Karpas-422 (cell line): ENCODE measurements at regions not wholly inside any gene's neighbourhood (a gene's known extent, or its start where the extent isn't known, plus 50 kb on each side); places are given as distances from the start of the nearest gene placed in this dataset.
A peak's percentile ranks its signal among the peaks of the same experiment; 100 is the strongest.

ENCODE experiments used
- DNase-seq: peaks from one replicate; pipeline ENCODE4 v3.0.0-alpha.2; 2015
- H2AFZ ChIP-seq: fragments of 200-600 bp; sonication (generic); 2 replicates; pipeline ENCODE4 v1.6.1; 2014; ENCODE audit warnings: antibody characterized with exemption, low read length, mixed read lengths
- H3K27ac ChIP-seq: fragments of 200-600 bp; sonication (generic); 2 replicates; pipeline ENCODE4 v1.5.1; 2014; ENCODE audit warnings: mild to moderate bottlenecking, low read length, moderate library complexity
- H3K27me3 ChIP-seq: fragments of 200-600 bp; sonication (generic); 2 replicates; pipeline ENCODE4 v1.6.1; 2014; ENCODE audit warnings: low read length, mixed read lengths
- H3K36me3 ChIP-seq: fragments of 200-600 bp; sonication (generic); 2 replicates; pipeline ENCODE4 v1.6.1; 2014; ENCODE audit warnings: low read length, mixed read lengths; ENCODE audit not compliant: insufficient read depth
- H3K4me1 ChIP-seq: fragments of 200-600 bp; sonication (generic); 2 replicates; pipeline ENCODE4 v1.6.1; 2014; ENCODE audit warnings: mild to moderate bottlenecking, low read length, mixed read lengths
- H3K4me2 ChIP-seq: fragments of 200-600 bp; sonication (generic); 2 replicates; pipeline ENCODE4 v1.6.1; 2014; ENCODE audit warnings: low read length, low read depth, mild to moderate bottlenecking; ENCODE audit not compliant: poor library complexity, severe bottlenecking
- H3K4me3 ChIP-seq: fragments of 200-600 bp; sonication (generic); 2 replicates; pipeline ENCODE4 v1.5.1; 2014; ENCODE audit warnings: mild to moderate bottlenecking, antibody characterized with exemption, low read length, mixed read lengths
- H3K79me2 ChIP-seq: fragments of 200-600 bp; sonication (generic); 2 replicates; pipeline ENCODE4 v1.6.1; 2014; ENCODE audit warnings: mild to moderate bottlenecking, low read length, mixed read lengths
- H3K9ac ChIP-seq: fragments of 200-600 bp; sonication (generic); 2 replicates; pipeline ENCODE4 v1.6.0; 2014; ENCODE audit warnings: low read length
- H3K9me2 ChIP-seq: fragments of 200-600 bp; sonication (generic), shearing (Covaris generic); replicated peaks from 2 replicates; pipeline ENCODE4 v1.6.0; 2014; ENCODE audit warnings: mild to moderate bottlenecking, low read length, moderate library complexity; ENCODE audit not compliant: insufficient read depth
- H3K9me3 ChIP-seq: fragments of 300-700, 200-600 bp; sonication (generic); 2 replicates; pipeline ENCODE4 v1.6.1; 2014; ENCODE audit warnings: low read length, mixed read lengths
- H4K20me1 ChIP-seq: fragments of 200-600 bp; sonication (generic); 2 replicates; pipeline ENCODE4 v1.6.1; 2014; ENCODE audit warnings: mild to moderate bottlenecking, antibody characterized with exemption, low read length, low read depth; ENCODE audit not compliant: insufficient read depth

GRCh38 chr13:50152224-50152623 lies 137.0 kb downstream of the KCNRG start:
- H2AFZ ChIP-seq: peak overlapping the region; percentile 60
- H3K9me2 ChIP-seq: no peaks in the 10 kb centered on the region

GRCh38 chr13:50152655-50153309 lies 137.5 kb downstream of the KCNRG start:
- H3K79me2 ChIP-seq: no peaks in the 10 kb centered on the region
- no peaks in the 10 kb centered on the region for H3K9me3 ChIP-seq
- H3K4me1 ChIP-seq: peaks cover 28% of the 10 kb centered on the region
- peak overlapping the region; percentile 33 for H3K27ac ChIP-seq
- H3K4me3 ChIP-seq: peak overlapping the region; percentile 36
- H3K27me3 ChIP-seq: no peaks in the 10 kb centered on the region
- peak overlapping the region; percentile 43 for H3K9ac ChIP-seq
- no peaks in the 10 kb centered on the region for H3K9me2 ChIP-seq
- H3K4me2 ChIP-seq: peak overlapping the region; percentile 59
- no peaks in the 10 kb centered on the region for H3K36me3 ChIP-seq
- peak; percentile 71 for DNase-seq
- no peaks in the 10 kb centered on the region for H4K20me1 ChIP-seq
- H2AFZ ChIP-seq: peak overlapping the region; percentile 60

More at GRCh38 chr13:50152224-50152623, 137.0 kb downstream of the KCNRG start:
- peak overlapping the region; percentile 36 for H3K4me3 ChIP-seq
- H3K9ac ChIP-seq: peak overlapping the region; percentile 43
- H3K27me3 ChIP-seq: no peaks in the 10 kb centered on the region
- H3K4me1 ChIP-seq: peaks cover 28% of the 10 kb centered on the region
- no peaks in the 10 kb centered on the region for H4K20me1 ChIP-seq
- no peaks in the 10 kb centered on the region for H3K9me3 ChIP-seq
- H3K4me2 ChIP-seq: peak overlapping the region; percentile 59
- peak overlapping the region; percentile 33; the same call in 1 of the 2 replicates for H3K27ac ChIP-seq
- H3K79me2 ChIP-seq: no peaks in the 10 kb centered on the region
- no peaks in the 10 kb centered on the region for H3K36me3 ChIP-seq
- peak; percentile 49 for DNase-seq

GRCh38 chr13:50153401-50153800 lies 138.2 kb downstream of the KCNRG start:
- no peak for DNase-seq
- peak overlapping the region; percentile 59 for H3K4me2 ChIP-seq
- H3K79me2 ChIP-seq: no peaks in the 10 kb centered on the region
- H2AFZ ChIP-seq: peak overlapping the region; percentile 60
- H3K27ac ChIP-seq: peak overlapping the region; percentile 33
- H4K20me1 ChIP-seq: no peaks in the 10 kb centered on the region
- H3K4me3 ChIP-seq: peak overlapping the region; percentile 21
- H3K36me3 ChIP-seq: no peaks in the 10 kb centered on the region
- no peaks in the 10 kb centered on the region for H3K9me3 ChIP-seq
- H3K27me3 ChIP-seq: no peaks in the 10 kb centered on the region
- peak overlapping the region; percentile 43 for H3K9ac ChIP-seq
- no peaks in the 10 kb centered on the region for H3K9me2 ChIP-seq
- peaks cover 28% of the 10 kb centered on the region for H3K4me1 ChIP-seq

- Histone ChIP-seq H3K4me3 (no peak overlapping the region), H3K9ac (no peak overlapping the region), H3K36me3 (no peaks in the 10 kb centered on the region), H2AFZ (peak overlapping the region; percentile 60; the same call in 1 of the 2 replicates), H4K20me1 (no peaks in the 10 kb centered on the region), H3K4me1 (peaks cover 28% of the 10 kb centered on the region), H3K9me3 (no peaks in the 10 kb centered on the region), H3K4me2 (peak overlapping the region; percentile 59), H3K79me2 (no peaks in the 10 kb centered on the region), H3K27me3 (no peaks in the 10 kb centered on the region), H3K27ac (no peak overlapping the region), H3K9me2 (no peaks in the 10 kb centered on the region)
- DNase-seq: no peak
Measured at GRCh38 chr13:50153876-50154275, 138.6 kb downstream of the KCNRG start.

- H3K4me1 ChIP-seq: peaks cover 28% of the 10 kb centered on the region
- no peak overlapping the region for H3K4me2 ChIP-seq
- no peak for DNase-seq
- no peak overlapping the region for H2AFZ ChIP-seq
- H3K36me3 ChIP-seq: no peaks in the 10 kb centered on the region
- no peak overlapping the region for H3K27ac ChIP-seq
- H3K9me3 ChIP-seq: no peaks in the 10 kb centered on the region
- H3K9me2 ChIP-seq: no peaks in the 10 kb centered on the region
- H4K20me1 ChIP-seq: no peaks in the 10 kb centered on the region
- H3K4me3 ChIP-seq: no peak overlapping the region
- no peak overlapping the region for H3K9ac ChIP-seq
- no peaks in the 10 kb centered on the region for H3K79me2 ChIP-seq
- no peaks in the 10 kb centered on the region for H3K27me3 ChIP-seq
Measured at GRCh38 chr13:50154697-50155096, 139.5 kb downstream of the KCNRG start.

- Histone ChIP-seq H3K4me3 (no peak overlapping the region), H3K9me3 (no peaks in the 10 kb centered on the region), H3K27ac (no peak overlapping the region), H3K4me1 (peaks cover 28% of the 10 kb centered on the region), H3K79me2 (no peaks in the 10 kb centered on the region), H3K9me2 (no peaks in the 10 kb centered on the region), H3K27me3 (no peaks in the 10 kb centered on the region), H3K9ac (no peak overlapping the region), H2AFZ (no peak overlapping the region), H3K36me3 (no peaks in the 10 kb centered on the region), H4K20me1 (no peaks in the 10 kb centered on the region), H3K4me2 (no peak overlapping the region)
- no peak for DNase-seq
Measured at GRCh38 chr13:50156140-50156539, 140.9 kb downstream of the KCNRG start.

- no peaks in the 10 kb centered on the region for H3K9me2 ChIP-seq
- H2AFZ ChIP-seq: no peak overlapping the region
- H3K4me1 ChIP-seq: peaks cover 23% of the 10 kb centered on the region
- no peaks in the 10 kb centered on the region for H3K9me3 ChIP-seq
- H4K20me1 ChIP-seq: no peaks in the 10 kb centered on the region
- no peak overlapping the region for H3K9ac ChIP-seq
- H3K27ac ChIP-seq: no peak overlapping the region
- H3K4me2 ChIP-seq: no peak overlapping the region
- no peaks in the 10 kb centered on the region for H3K79me2 ChIP-seq
- H3K27me3 ChIP-seq: no peaks in the 10 kb centered on the region
- no peak overlapping the region for H3K4me3 ChIP-seq
- H3K36me3 ChIP-seq: no peaks in the 10 kb centered on the region
- DNase-seq: no peak
Measured at GRCh38 chr13:50156561-50157127, 141.4 kb downstream of the KCNRG start.

- H3K79me2 ChIP-seq: no peaks in the 10 kb centered on the region
- no peaks in the 10 kb centered on the region for H3K36me3 ChIP-seq
- no peak for DNase-seq
- H3K4me3 ChIP-seq: no peak overlapping the region
- no peaks in the 10 kb centered on the region for H4K20me1 ChIP-seq
- no peak overlapping the region for H2AFZ ChIP-seq
- peaks cover 3% of the 10 kb centered on the region for H3K4me1 ChIP-seq
- no peak overlapping the region for H3K4me2 ChIP-seq
- no peaks in the 10 kb centered on the region for H3K9me2 ChIP-seq
- no peaks in the 10 kb centered on the region for H3K27me3 ChIP-seq
- H3K9me3 ChIP-seq: no peaks in the 10 kb centered on the region
- no peak overlapping the region for H3K27ac ChIP-seq
- no peak overlapping the region for H3K9ac ChIP-seq
Measured at GRCh38 chr13:50158385-50159165, 143.3 kb downstream of the KCNRG start.
